Non-pigmented ciliary epithelial cell (primary cell): ENCODE measurements at regions not wholly inside any gene's neighbourhood (a gene's known extent, or its start where the extent isn't known, plus 50 kb on each side); places are given as distances from the start of the nearest gene placed in this dataset.

Experiments used
- DNase-seq: peaks from one replicate; pipeline ENCODE4 v3.0.0-alpha.2; 2010; ENCODE audit warnings: low read depth

DNA sequence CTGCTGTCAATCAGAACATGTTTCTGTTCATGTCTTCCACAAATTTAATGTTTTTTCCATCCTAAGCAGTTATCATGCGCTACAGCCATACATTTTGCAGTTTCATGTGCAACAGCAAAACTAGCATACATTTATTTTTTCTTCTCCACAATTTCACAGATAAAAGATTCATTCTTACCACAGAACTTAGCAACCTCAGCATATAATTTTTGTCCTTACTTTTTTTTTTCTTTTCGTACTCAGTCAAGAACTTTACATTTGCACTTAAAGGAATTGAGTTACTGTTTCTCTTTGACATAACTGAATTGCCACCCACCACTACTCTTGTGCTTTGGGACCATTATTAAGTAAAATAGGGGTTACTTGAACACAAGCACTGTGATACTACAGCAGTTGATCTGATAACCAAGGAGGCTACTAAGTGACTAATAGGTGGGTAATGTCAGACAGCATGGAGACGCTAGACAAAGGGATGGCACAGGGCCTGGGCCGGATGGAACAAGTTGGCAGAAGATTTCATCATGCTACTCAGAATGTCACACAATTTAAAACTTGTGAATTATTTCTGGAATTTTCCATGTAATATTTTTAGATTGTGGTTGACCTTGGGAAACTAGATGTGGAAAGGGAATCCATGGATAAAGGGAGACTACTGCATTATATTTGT is 50.2 kb upstream of the LHX8 start:
- no peak for DNase-seq
